ENCODE measurements at regions not wholly inside any gene's neighbourhood (a gene's known extent, or its start where the extent isn't known, plus 50 kb on each side); places are given as distances from the start of the nearest gene placed in this dataset.

DNA sequence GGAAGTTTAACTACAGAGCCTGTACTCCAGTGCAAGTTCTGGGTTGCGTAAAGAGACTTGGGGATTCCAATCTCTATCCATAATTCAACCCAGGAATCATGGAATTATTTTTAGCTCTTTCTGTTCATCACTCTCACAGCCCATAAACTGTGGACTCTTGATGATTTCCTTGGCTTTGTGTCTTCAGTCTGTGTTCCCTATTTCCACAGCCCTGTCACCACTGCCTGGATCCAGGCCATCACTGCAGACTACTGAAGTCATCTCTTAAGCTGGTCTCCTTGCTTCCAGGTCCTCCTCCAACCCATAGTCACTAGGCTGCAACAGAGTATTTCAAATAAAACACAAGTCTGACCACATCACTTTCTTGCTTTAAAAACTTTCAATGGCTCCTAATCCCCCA lies 211.7 kb downstream of the PLK2 start:
- DNase-seq (ENCODE audit: low spot score), result no peak

- DNase-seq (ENCODE audit: low spot score), result no peak
Observed at GRCh38 chr5:58246461-58246944, 213.4 kb downstream of the PLK2 start.

GRCh38 chr5:58245476-58245840 lies 214.4 kb downstream of the PLK2 start:
- DNase-seq (ENCODE audit: low spot score), result no peak

GRCh38 chr5:58244819-58245475 lies 214.9 kb downstream of the PLK2 start:
- no peak for DNase-seq (ENCODE audit: low spot score)

DNA sequence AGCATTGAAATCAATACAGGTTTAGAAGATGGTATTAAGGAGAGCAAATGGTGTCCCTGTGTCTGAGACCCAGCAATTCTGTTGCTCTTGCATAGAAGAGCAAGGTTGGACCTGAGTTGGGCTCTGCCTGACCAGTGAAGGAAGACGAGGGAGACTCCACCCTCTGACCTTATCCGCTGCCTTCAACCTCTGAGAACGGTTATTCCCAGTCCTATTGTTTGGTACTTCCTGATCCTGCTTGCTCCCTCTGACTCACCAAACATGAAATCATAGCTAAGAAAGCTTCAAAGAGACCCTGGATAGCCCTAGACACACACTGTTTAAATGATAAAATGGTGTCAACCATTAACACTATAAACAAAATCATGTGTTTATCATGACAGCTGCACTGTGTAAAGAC lies 218.5 kb downstream of the PLK2 start:
- DNase-seq (ENCODE audit: low spot score), result no peak

DNA sequence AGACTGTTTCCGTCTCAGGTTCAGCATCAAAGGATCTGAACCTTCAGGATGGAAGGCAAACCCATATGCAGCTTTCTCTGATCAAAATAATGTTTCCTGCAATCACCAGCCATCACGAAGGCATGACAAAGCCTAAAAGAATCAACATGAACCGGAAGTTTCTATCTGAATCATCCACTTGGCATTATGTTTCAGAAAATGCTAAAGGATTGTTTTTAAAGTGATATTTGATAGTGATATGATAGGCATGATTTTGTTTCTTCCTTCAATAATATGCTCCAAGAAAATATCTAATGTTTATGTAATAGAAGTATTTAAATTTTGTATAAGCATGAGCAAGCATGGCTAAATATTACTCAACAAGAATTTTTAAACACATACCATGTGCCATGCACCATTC lies 219.6 kb downstream of the PLK2 start:
- no peak for DNase-seq (ENCODE audit: low spot score)

- DNase-seq (ENCODE audit: low spot score), result no peak
Observed at GRCh38 chr5:58239731-58240130, 220.2 kb downstream of the PLK2 start.

- DNase-seq (ENCODE audit: low spot score), result no peak
Observed at GRCh38 chr5:58239045-58239444, 220.8 kb downstream of the PLK2 start.

DNA sequence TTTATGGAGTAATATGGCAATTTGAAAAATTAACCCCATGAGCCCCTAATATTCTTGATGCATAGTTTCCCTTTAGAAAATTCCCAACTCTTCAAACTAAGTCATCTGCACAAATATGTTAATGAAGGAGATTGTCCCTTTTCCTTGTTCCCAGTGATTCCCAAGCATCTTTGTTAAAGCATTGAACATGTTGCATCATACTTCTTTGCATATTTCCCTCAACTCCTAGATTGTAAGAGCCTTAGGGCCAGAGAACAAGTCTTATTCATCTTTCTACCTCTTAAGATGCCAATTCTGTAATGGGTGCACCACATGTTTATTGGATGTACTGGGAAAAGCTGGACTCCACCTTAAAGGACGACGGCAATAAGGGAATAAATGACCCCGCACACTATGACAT lies 223.4 kb downstream of the PLK2 start:
- no peak for DNase-seq (ENCODE audit: low spot score)

DNA sequence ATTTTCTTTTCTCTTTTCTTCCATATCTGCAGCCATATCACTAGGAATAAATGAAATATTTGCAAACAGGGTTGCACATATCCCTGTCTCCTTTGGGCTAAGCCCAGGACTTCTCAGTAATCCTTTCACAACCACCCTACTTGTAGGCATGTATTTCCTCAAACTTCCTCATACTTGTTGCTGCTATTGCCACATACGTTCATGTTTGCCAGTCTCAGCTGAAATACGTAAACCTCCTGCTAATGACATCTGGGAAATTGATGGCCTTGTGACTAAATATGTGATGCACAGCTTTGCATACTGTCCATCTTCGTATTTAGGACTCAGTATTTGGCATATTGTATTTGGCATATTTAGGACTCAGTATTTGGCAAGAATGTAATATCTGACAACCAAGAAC lies 224.6 kb downstream of the PLK2 start:
- DNase-seq (ENCODE audit: low spot score), result no peak

- DNase-seq (ENCODE audit: low spot score), result no peak
Observed at GRCh38 chr5:58232130-58232529, 227.8 kb downstream of the PLK2 start.

GRCh38 chr5:58231041-58231440 lies 228.8 kb downstream of the PLK2 start:
- DNase-seq (ENCODE audit: low spot score), result no peak

GRCh38 chr5:58228896-58229295 lies 231.0 kb downstream of the PLK2 start:
- DNase-seq (ENCODE audit: low spot score), result no peak

DNA sequence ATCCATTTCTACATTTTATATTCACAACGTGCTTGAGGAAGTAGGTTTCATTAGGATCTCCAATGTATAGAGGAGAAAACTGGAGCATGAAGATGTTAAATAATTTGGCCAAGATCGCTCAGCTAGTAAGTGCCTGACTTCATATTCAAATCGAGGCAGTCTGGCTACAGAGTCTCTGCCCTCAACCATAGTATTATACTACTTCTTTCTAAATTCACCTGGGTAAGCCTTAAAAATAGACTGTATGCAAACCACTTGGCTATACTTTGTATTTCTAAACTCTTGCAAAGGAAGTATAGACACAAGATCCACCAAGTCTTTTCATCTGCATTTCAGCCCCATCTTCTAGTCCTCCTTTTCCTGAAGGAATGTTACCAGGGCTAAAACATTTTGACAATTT lies 232.0 kb downstream of the PLK2 start:
- DNase-seq (ENCODE audit: low spot score), result no peak

DNA sequence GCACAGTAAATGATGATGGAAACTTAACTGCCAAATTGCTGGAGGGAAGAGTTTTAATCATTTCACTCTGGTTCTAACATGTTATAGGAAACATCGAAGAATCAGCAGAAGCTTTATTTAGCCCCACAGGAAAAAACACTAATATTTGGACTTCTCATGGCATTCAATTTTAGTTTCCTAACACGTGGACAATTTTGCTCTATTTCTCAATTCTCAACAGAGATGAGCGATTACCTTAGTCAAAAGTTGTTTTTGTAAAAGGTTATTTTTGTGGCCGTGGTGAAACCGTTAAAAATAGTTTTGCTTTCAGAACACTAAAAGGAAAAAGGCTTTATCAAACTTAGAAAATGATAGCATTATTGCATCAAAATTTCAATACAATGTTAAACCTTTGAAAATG lies 235.2 kb downstream of the PLK2 start:
- DNase-seq (ENCODE audit: low spot score), result no peak

GRCh38 chr5:58224221-58224620 lies 235.7 kb downstream of the PLK2 start:
- no peak for DNase-seq (ENCODE audit: low spot score)

DNA sequence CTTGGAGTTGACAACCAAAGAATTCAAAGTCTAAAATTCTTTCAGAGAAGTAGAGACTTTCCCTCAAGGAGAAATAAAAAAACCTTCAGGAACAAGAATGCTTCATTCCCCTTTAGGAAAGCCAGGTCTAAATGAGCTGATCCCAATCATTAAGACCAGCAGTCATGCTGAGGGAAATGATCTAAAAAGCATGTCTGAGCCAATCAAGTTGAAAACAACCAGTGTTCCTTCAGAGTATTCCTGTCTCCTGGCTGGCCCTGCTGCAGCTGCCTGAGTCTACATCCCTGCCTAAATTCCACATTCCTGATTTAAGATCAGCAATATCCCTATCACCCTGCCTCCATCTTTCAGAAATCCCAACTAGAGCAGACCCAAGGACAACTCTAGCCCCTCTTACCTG lies 244.5 kb downstream of the PLK2 start:
- no peak for DNase-seq (ENCODE audit: low spot score)

- DNase-seq (ENCODE audit: low spot score), result no peak
Observed at GRCh38 chr5:58211441-58211840, 248.4 kb downstream of the PLK2 start.

GRCh38 chr5:58208674-58209073 lies 251.2 kb downstream of the PLK2 start:
- no peak for DNase-seq (ENCODE audit: low spot score)

- no peak for DNase-seq (ENCODE audit: low spot score)
Observed at GRCh38 chr5:58207076-58207475, 252.8 kb downstream of the PLK2 start.

- DNase-seq (ENCODE audit: low spot score), result no peak
Observed at GRCh38 chr5:58204966-58205365, 254.9 kb downstream of the PLK2 start.

GRCh38 chr5:58202941-58203444 lies 256.9 kb downstream of the PLK2 start:
- DNase-seq (ENCODE audit: low spot score), result no peak

DNA sequence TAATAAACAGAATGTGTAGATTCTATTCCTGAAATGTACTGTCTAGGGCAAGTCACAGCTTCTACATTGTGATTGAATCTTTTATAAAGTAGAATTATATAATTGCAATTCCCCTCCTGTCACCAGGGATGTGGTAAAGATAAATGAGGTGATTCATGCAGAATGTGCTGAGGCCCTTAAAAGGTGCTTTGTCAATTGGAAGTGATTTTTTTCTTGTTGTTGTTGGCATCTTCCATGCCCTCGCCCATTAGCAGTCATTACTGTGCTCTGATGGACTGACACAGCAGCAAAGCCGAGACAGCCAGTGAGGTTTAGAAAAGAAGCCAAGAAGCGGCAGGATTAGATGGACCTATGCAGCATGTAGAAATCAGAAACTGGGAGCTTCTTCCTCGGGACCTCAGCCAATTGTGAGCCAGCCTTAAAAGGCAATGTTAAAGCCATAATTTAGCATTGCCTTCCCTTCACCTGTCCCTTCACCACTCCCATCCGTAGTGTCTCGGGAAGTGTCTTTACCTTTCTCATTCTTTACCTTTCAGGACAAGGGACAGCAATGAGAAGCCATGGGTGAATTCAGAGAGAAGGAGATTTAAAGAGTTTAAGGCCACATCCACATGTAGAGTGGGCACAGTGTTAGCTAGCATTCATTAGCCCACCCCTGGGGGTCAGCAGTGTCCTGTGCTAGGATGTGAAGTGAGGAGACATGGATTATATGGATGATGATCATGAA lies 257.8 kb downstream of the PLK2 start:
- DNase-seq (ENCODE audit: low spot score), result no peak

- DNase-seq (ENCODE audit: low spot score), result no peak
Observed at GRCh38 chr5:58200451-58200850, 259.4 kb downstream of the PLK2 start.

Measured in SW480 (cell line).